HTR-8/SVneo (cell line): ENCODE measurements at regions not wholly inside any gene's neighbourhood (a gene's known extent, or its start where the extent isn't known, plus 50 kb on each side); places are given as distances from the start of the nearest gene placed in this dataset.

Source experiments
- DNase-seq: peaks from one replicate; pipeline ENCODE4 v3.0.0; 2011; ENCODE audit warnings: low spot score, mixed read lengths; ENCODE audit not compliant: insufficient read length
- FAIRE-seq: peaks from 2 replicates; lab custom pipeline; 2011; peaks lifted over from hg19 to GRCh38; lab: Jason Lieb, UNC

GRCh38 chr6:154885214-154885613 is 109.9 kb upstream of the TIAM2 start:
- no peak for FAIRE-seq
- DNase-seq = no peak

GRCh38 chr6:154886016-154886415 is 109.1 kb upstream of the TIAM2 start:
- FAIRE-seq = no peak
- no peak for DNase-seq

GRCh38 chr6:154886471-154886870 is 108.6 kb upstream of the TIAM2 start:
- DNase-seq = no peak
- no peak for FAIRE-seq

GRCh38 chr6:154887051-154887450 is 108.1 kb upstream of the TIAM2 start:
- no peak for DNase-seq

GRCh38 chr6:154888421-154889295 is 106.5 kb upstream of the TIAM2 start:
- FAIRE-seq (no peak), DNase-seq (no peak)

More at GRCh38 chr6:154887051-154887450, 108.1 kb upstream of the TIAM2 start:
- no peak for FAIRE-seq

GRCh38 chr6:154890874-154891273 is 104.2 kb upstream of the TIAM2 start:
- FAIRE-seq = no peak
- DNase-seq = no peak

- FAIRE-seq (no peak), DNase-seq (no peak)
Observed at GRCh38 chr6:154891901-154892300, 103.2 kb upstream of the TIAM2 start.

GRCh38 chr6:154893917-154894316 is 101.2 kb upstream of the TIAM2 start:
- FAIRE-seq = no peak
- DNase-seq = no peak

GRCh38 chr6:154894902-154895301 is 100.2 kb upstream of the TIAM2 start:
- FAIRE-seq (no peak), DNase-seq (no peak)

- DNase-seq (no peak), FAIRE-seq (no peak)
Observed at GRCh38 chr6:154895841-154896240, 99.3 kb upstream of the TIAM2 start.

GRCh38 chr6:154898821-154899220 is 96.3 kb upstream of the TIAM2 start:
- FAIRE-seq = no peak
- no peak for DNase-seq

- DNase-seq = no peak
- FAIRE-seq = no peak
Observed at GRCh38 chr6:154899824-154900463, 95.2 kb upstream of the TIAM2 start.

GRCh38 chr6:154901876-154902552 is 93.1 kb upstream of the TIAM2 start:
- no peak for FAIRE-seq
- DNase-seq = no peak

- no peak for DNase-seq
- no peak for FAIRE-seq
Observed at GRCh38 chr6:154907291-154907690, 87.8 kb upstream of the TIAM2 start.

GRCh38 chr6:154908723-154909122 is 86.4 kb upstream of the TIAM2 start:
- no peak for DNase-seq
- no peak for FAIRE-seq

- no peak for DNase-seq
- no peak for FAIRE-seq
Observed at GRCh38 chr6:154909311-154909710, 85.8 kb upstream of the TIAM2 start.

GRCh38 chr6:154909821-154910220 is 85.3 kb upstream of the TIAM2 start:
- FAIRE-seq (no peak), DNase-seq (no peak)

- DNase-seq = no peak
- no peak for FAIRE-seq
Observed at GRCh38 chr6:154914288-154914687, 80.8 kb upstream of the TIAM2 start.

- no peak for DNase-seq
- no peak for FAIRE-seq
Observed at GRCh38 chr6:154916857-154917256, 78.3 kb upstream of the TIAM2 start.

GRCh38 chr6:154917941-154918340 is 77.2 kb upstream of the TIAM2 start:
- no peak for DNase-seq
- FAIRE-seq = no peak

GRCh38 chr6:154919806-154920205 is 75.3 kb upstream of the TIAM2 start:
- no peak for FAIRE-seq

More at GRCh38 chr6:154919806-154920205, 75.3 kb upstream of the TIAM2 start:
- DNase-seq = no peak
